HUES48 (cell line): ENCODE measurements at regions not wholly inside any gene's neighbourhood (a gene's known extent, or its start where the extent isn't known, plus 50 kb on each side); places are given as distances from the start of the nearest gene placed in this dataset.
"Not testable (repeated sequence)": the region's sequence is repeated elsewhere in the genome, so short reads cannot be mapped to it uniquely, and the experiment has no call there.

ENCODE experiments used
- H3K27ac ChIP-seq: one replicate; pipeline ENCODE4 v1.7.0; 2013; ENCODE audit warnings: low read depth, low read length, inconsistent platforms
- H3K27me3 ChIP-seq: 2 replicates; pipeline ENCODE4 v1.6.1; 2013; ENCODE audit warnings: mild to moderate bottlenecking, low read length; ENCODE audit not compliant: control insufficient read depth, insufficient read depth
- H3K36me3 ChIP-seq: 2 replicates; pipeline ENCODE4 v1.6.1; 2013; ENCODE audit warnings: low read length; ENCODE audit not compliant: control insufficient read depth, insufficient read depth
- H3K4me1 ChIP-seq: 2 replicates; pipeline ENCODE4 v1.6.1; 2013; ENCODE audit warnings: mild to moderate bottlenecking, low read length; ENCODE audit not compliant: control insufficient read depth, insufficient read depth
- H3K4me3 ChIP-seq: 2 replicates; pipeline ENCODE4 v1.5.1; 2013; ENCODE audit warnings: mild to moderate bottlenecking, low read depth, low read length
- H3K9ac ChIP-seq: 2 replicates; pipeline ENCODE4 v1.6.1; 2013; ENCODE audit warnings: mild to moderate bottlenecking, low read depth, low read length, moderate library complexity
- H3K9me3 ChIP-seq: 2 replicates; pipeline ENCODE4 v1.6.1; 2013; ENCODE audit warnings: low read length; ENCODE audit not compliant: control insufficient read depth, insufficient read depth

GRCh38 chr21:28174701-28175100 is 818.0 kb downstream of the LTN1 start:
- Histone ChIP-seq H3K27ac (no peak overlapping the region), H3K4me3 (no peak overlapping the region), H3K36me3 (no peaks in the 10 kb centered on the region), H3K27me3 (no peaks in the 10 kb centered on the region), H3K4me1 (no peaks in the 10 kb centered on the region), H3K9ac (no peak overlapping the region), H3K9me3 (no peaks in the 10 kb centered on the region)

DNA sequence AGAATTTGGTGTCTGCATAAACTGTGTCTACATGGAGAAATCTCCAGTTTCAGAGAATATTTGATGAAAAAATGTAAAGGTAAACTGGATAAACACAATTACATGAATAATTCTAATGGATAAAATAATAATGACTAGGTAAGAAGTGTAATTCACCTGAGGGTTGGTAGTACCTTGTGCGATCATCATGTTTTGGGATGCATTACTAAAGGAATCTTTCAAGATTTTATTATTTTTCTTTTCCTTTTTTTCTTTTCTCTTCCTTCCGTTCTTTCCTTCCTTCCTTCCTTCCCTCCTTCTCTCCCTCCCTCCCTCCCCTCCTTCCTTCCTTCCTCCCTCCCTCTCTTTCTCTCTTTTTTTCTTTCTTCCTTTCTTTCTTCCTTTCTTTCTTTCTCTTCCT is 818.7 kb downstream of the LTN1 start:
- no peak overlapping the region for H3K4me3 ChIP-seq
- H3K9me3 ChIP-seq, result no peaks in the 10 kb centered on the region
- no peak overlapping the region for H3K27ac ChIP-seq
- no peaks in the 10 kb centered on the region for H3K36me3 ChIP-seq
- H3K4me1 ChIP-seq, result no peaks in the 10 kb centered on the region
- no peak overlapping the region for H3K9ac ChIP-seq
- no peaks in the 10 kb centered on the region for H3K27me3 ChIP-seq

GRCh38 chr21:28172376-28172775 is 820.3 kb downstream of the LTN1 start:
- Histone ChIP-seq H3K4me1 (no peaks in the 10 kb centered on the region), H3K4me3 (no peak overlapping the region), H3K9ac (no peak overlapping the region), H3K9me3 (no peaks in the 10 kb centered on the region), H3K27me3 (no peaks in the 10 kb centered on the region), H3K27ac (no peak overlapping the region), H3K36me3 (no peaks in the 10 kb centered on the region)

- Histone ChIP-seq H3K4me3 (no peak overlapping the region), H3K27me3 (no peaks in the 10 kb centered on the region), H3K9me3 (no peaks in the 10 kb centered on the region), H3K4me1 (0 out of 2 replicates have a peak, but pooled peaks cover 3% of the 10 kb centered on the region), H3K9ac (no peak overlapping the region), H3K36me3 (no peaks in the 10 kb centered on the region), H3K27ac (no peak overlapping the region)
Measured at GRCh38 chr21:28167366-28167765, 825.3 kb downstream of the LTN1 start.

- not testable (repeated sequence) for H3K27me3 ChIP-seq, H3K4me3 ChIP-seq, H3K36me3 ChIP-seq, H3K9ac ChIP-seq, H3K27ac ChIP-seq, H3K9me3 ChIP-seq, H3K4me1 ChIP-seq
Measured at GRCh38 chr21:28164519-28164918, 828.2 kb downstream of the LTN1 start.

DNA sequence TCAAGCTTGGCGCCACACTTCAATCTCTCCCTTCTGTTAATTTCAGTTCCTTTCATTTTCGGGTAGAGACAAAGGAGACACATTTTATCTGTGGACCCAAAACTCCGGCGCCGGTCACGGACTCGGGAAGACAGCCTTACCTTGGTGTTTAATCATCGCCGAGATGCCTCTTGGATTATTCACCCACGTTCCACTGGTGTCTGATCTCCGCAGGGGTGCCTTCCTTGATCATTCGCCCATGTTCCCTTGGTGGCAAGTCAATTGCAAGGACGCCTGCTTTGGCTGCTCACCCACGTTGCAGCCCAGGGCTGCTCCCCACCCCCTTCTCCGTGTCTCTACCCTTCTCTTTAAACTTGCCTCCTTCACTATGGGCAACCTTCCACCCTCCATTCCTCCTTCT is 830.6 kb downstream of the LTN1 start:
- H3K27ac ChIP-seq, H3K4me1 ChIP-seq, H3K9me3 ChIP-seq, H3K4me3 ChIP-seq, H3K27me3 ChIP-seq, H3K9ac ChIP-seq, H3K36me3 ChIP-seq: not testable (repeated sequence)

DNA sequence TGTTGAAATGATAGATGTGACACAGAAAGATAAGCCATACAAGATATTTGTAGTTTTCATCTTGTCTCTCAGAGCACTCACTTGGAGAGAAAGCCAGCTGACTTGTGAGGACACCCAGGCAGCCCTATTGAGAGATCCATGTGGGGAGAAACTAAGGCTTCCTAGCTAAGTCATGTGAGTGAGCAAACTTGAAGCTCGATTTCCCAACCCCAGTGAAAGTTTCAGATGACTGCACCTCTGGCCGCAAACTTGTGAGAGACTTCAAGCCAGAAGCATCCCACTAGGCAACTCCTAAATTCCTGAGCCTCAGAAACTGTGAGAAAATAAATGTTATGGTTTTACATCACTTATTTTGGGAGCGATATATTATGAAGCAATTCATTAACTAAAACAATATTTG is 832.3 kb downstream of the LTN1 start:
- no peaks in the 10 kb centered on the region for H3K4me1 ChIP-seq
- H3K4me3 ChIP-seq, result no peak overlapping the region
- no peaks in the 10 kb centered on the region for H3K27me3 ChIP-seq
- no peak overlapping the region for H3K27ac ChIP-seq
- no peaks in the 10 kb centered on the region for H3K9me3 ChIP-seq
- H3K9ac ChIP-seq, result no peak overlapping the region
- H3K36me3 ChIP-seq, result no peaks in the 10 kb centered on the region

- Histone ChIP-seq H3K4me3 (no peak overlapping the region), H3K9ac (no peak overlapping the region), H3K27me3 (no peaks in the 10 kb centered on the region), H3K36me3 (no peaks in the 10 kb centered on the region), H3K4me1 (no peaks in the 10 kb centered on the region), H3K9me3 (no peaks in the 10 kb centered on the region), H3K27ac (no peak overlapping the region)
Measured at GRCh38 chr21:28159396-28159795, 833.3 kb downstream of the LTN1 start.

GRCh38 chr21:28156590-28156989 is 836.1 kb downstream of the LTN1 start:
- Histone ChIP-seq H3K27me3 (no peaks in the 10 kb centered on the region), H3K9ac (no peak overlapping the region), H3K36me3 (no peaks in the 10 kb centered on the region), H3K9me3 (no peaks in the 10 kb centered on the region), H3K4me3 (no peak overlapping the region), H3K4me1 (no peaks in the 10 kb centered on the region), H3K27ac (no peak overlapping the region)

- no peak overlapping the region for H3K4me3 ChIP-seq
- H3K36me3 ChIP-seq, result no peaks in the 10 kb centered on the region
- no peaks in the 10 kb centered on the region for H3K27me3 ChIP-seq
- H3K9ac ChIP-seq, result no peak overlapping the region
- no peaks in the 10 kb centered on the region for H3K4me1 ChIP-seq
- no peak overlapping the region for H3K27ac ChIP-seq
- no peaks in the 10 kb centered on the region for H3K9me3 ChIP-seq
Measured at GRCh38 chr21:28154121-28154520, 838.6 kb downstream of the LTN1 start.

DNA sequence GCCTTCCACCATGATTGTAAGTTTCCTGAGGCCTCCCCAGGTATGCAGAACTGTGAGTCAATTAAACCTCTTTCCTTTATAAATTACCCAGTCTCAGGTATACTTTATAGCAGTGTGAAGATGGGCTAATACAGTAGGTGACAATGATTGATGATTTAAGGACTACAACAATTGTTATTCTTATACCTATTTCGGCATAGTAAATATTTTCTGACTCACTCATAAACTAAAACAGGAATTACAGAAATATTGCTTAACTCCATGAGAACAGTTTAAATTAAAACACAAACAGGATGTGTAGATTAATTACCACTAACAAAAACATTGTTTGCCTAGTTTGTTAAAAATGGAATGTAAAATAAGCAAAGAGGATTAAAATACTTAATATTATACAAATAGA is 839.9 kb downstream of the LTN1 start:
- Histone ChIP-seq H3K4me3 (no peak overlapping the region), H3K36me3 (no peaks in the 10 kb centered on the region), H3K27me3 (no peaks in the 10 kb centered on the region), H3K4me1 (no peaks in the 10 kb centered on the region), H3K9me3 (no peaks in the 10 kb centered on the region), H3K9ac (no peak overlapping the region), H3K27ac (no peak overlapping the region)

- H3K4me3 ChIP-seq, result no peak overlapping the region
- no peaks in the 10 kb centered on the region for H3K27me3 ChIP-seq
- no peaks in the 10 kb centered on the region for H3K4me1 ChIP-seq
- H3K27ac ChIP-seq, result no peak overlapping the region
- no peak overlapping the region for H3K9ac ChIP-seq
- no peaks in the 10 kb centered on the region for H3K9me3 ChIP-seq
- no peaks in the 10 kb centered on the region for H3K36me3 ChIP-seq
Measured at GRCh38 chr21:28151758-28152157, 840.9 kb downstream of the LTN1 start.
